Glutamatergic neuron (in vitro differentiated cells): ENCODE measurements at regions not wholly inside any gene's neighbourhood (a gene's known extent, or its start where the extent isn't known, plus 50 kb on each side); places are given as distances from the start of the nearest gene placed in this dataset.
"Not testable (repeated sequence)": the region's sequence is repeated elsewhere in the genome, so short reads cannot be mapped to it uniquely, and the experiment has no call there.

ENCODE experiments used
- DNase-seq: peaks from one replicate; pipeline ENCODE4 v3.0.0; 2022
- H3K27ac Mint-ChIP-seq: one replicate; pipeline ENCODE4 v1.8.0; 2020; ENCODE audit warnings: mild to moderate bottlenecking, mixed read lengths, inconsistent platforms; ENCODE audit not compliant: unreplicated experiment
- H3K27me3 Mint-ChIP-seq: one replicate; pipeline ENCODE4 v1.8.0; 2020; ENCODE audit warnings: mild to moderate bottlenecking, moderate library complexity, mixed read lengths, inconsistent platforms; ENCODE audit not compliant: unreplicated experiment
- H3K36me3 Mint-ChIP-seq: one replicate; pipeline ENCODE4 v1.8.0; 2020; ENCODE audit warnings: mild to moderate bottlenecking, mixed read lengths, inconsistent platforms; ENCODE audit not compliant: unreplicated experiment
- H3K4me1 Mint-ChIP-seq: one replicate; pipeline ENCODE4 v1.8.0; 2020; ENCODE audit warnings: mild to moderate bottlenecking, low read depth, mixed read lengths, inconsistent platforms; ENCODE audit not compliant: unreplicated experiment
- H3K4me3 Mint-ChIP-seq: one replicate; pipeline ENCODE4 v1.8.0; 2020; ENCODE audit warnings: mild to moderate bottlenecking, mixed read lengths, inconsistent platforms; ENCODE audit not compliant: unreplicated experiment
- H3K9me3 Mint-ChIP-seq: one replicate; pipeline ENCODE4 v1.8.0; 2020; ENCODE audit warnings: mild to moderate bottlenecking, moderate library complexity, mixed read lengths, inconsistent platforms; ENCODE audit not compliant: unreplicated experiment
- CTCF ChIP-seq: fragments of 200-600 bp; sonication (generic); IDR thresholded peaks from one replicate; pipeline ENCODE4 v1.5.0; 2021; ENCODE audit not compliant: partially characterized antibody, unreplicated experiment

DNA sequence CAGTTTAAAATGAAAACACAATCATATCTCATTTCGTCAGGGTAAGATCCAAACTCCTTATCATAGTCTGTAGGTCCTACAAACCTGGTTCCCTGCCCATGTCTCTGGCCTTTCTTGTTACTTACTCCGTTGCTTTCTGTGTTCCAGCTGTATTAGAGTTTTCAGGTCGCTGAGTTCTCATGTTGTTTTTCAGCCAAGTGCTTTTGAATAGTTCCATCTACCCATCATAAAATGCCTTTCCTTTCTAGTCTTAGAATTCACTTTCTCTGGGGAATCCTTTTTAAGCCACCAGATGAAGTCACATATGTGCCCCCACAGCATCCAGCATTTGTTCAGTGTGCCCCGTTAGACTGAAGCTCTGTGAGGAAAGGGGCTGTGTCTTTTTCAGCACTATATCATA is 228.7 kb downstream of the YTHDC2 start:
- H3K4me1 Mint-ChIP-seq, result peaks cover 7% of the 10 kb centered on the region
- no peaks in the 10 kb centered on the region for H3K27me3 Mint-ChIP-seq
- no peak overlapping the region for H3K27ac Mint-ChIP-seq
- H3K36me3 Mint-ChIP-seq, result no peaks in the 10 kb centered on the region
- no peak for TF ChIP-seq CTCF
- no peaks in the 10 kb centered on the region for H3K9me3 Mint-ChIP-seq
- no peak overlapping the region for H3K4me3 Mint-ChIP-seq
- no peak for DNase-seq

DNA sequence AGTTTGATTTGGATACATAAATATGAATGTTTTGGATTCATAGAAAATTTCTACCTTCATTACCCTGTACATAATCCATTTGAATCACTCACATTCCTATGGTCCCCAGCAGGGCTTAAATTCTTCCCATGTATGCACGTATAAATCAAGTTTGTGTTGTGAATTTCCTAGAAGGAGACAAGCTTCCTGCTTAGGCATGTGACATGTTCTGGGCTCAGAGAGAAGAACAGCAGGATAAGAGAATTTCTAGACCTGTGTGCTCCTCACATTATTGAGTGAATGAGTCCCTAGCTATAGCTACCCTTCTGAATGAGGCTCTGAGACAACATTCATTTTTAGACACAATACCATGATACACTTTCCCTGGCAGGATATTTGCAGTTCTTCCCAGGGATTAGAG is 229.1 kb downstream of the YTHDC2 start:
- no peaks in the 10 kb centered on the region for H3K9me3 Mint-ChIP-seq
- no peak for DNase-seq
- no peaks in the 10 kb centered on the region for H3K27me3 Mint-ChIP-seq
- no peak overlapping the region for H3K4me3 Mint-ChIP-seq
- no peak overlapping the region for H3K27ac Mint-ChIP-seq
- H3K36me3 Mint-ChIP-seq, result no peaks in the 10 kb centered on the region
- H3K4me1 Mint-ChIP-seq, result peaks cover 7% of the 10 kb centered on the region
- TF ChIP-seq CTCF, result no peak

GRCh38 chr5:113748403-113748802 is 234.9 kb downstream of the YTHDC2 start:
- Mint-ChIP-seq H3K27me3 (no peaks in the 10 kb centered on the region), H3K27ac (no peak overlapping the region), H3K36me3 (no peaks in the 10 kb centered on the region), H3K4me3 (no peak overlapping the region), H3K9me3 (peaks cover 2% of the 10 kb centered on the region), H3K4me1 (no peaks in the 10 kb centered on the region)
- no peak for DNase-seq
- no peak for TF ChIP-seq CTCF

DNA sequence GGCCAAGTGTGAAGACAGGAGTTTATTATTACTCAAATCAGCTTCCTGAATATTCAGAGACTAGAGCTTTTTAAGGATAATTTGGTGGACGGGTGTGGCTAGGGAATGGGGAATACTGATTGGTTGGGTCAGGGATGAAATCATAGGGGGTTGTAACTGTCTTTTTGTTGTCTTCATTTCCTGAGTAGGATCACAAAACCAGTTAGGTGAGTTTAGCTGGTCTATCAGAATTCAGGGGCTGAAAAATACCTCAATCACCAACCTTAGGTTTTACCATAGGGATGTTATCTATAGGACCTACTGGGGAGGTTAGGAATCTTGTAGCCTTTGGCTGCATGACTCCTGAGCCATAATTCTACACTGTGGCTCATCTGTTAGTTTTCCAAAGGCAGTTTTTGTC is 235.8 kb downstream of the YTHDC2 start:
- H3K9me3 Mint-ChIP-seq, result peaks cover 2% of the 10 kb centered on the region
- TF ChIP-seq CTCF, result no peak
- H3K4me3 Mint-ChIP-seq, result no peak overlapping the region
- H3K4me1 Mint-ChIP-seq, result no peaks in the 10 kb centered on the region
- H3K36me3 Mint-ChIP-seq, result no peaks in the 10 kb centered on the region
- no peaks in the 10 kb centered on the region for H3K27me3 Mint-ChIP-seq
- no peak overlapping the region for H3K27ac Mint-ChIP-seq
- no peak for DNase-seq

DNA sequence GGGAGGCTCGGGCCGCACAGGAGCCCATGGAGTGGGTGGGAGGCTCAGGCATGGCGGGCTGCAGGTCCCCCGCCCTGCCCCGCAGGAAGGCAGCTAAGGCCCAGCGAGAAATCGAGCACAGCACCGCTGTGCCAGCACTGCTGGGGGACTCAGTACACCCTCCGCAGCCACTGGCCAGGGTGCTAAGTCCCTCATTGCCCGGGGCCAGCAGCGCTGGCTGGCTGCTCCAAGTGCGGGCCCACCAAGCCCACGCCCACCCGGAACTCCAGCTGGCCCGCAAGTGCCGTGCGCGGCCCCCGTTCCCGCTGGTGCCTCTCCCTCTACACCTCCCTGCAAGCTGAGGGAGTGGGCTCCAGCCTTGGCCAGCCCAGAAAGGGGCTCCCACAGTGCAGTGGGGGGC is 239.7 kb downstream of the YTHDC2 start:
- not testable (repeated sequence) for DNase-seq, H3K27me3 Mint-ChIP-seq, H3K36me3 Mint-ChIP-seq, H3K4me1 Mint-ChIP-seq, H3K9me3 Mint-ChIP-seq, H3K27ac Mint-ChIP-seq, H3K4me3 Mint-ChIP-seq

DNA sequence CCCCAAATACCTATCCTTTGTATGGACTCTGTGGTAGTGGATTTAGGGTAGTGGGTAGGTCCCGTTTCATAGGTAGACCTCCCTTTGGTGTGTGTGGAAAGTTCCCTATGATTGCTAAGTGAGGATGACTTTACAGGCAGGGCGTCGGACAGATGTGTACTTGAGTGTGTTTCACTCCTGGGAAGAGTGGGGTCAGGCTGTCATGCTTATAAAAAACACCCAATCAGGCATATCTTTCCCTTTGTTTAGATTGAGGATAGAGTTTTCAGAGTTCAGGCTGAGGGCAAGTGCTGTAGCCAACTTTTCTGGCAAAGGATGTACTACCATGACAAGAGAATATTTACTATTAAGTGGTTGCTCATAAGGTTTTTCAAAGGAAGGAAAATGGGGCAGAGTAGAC is 242.0 kb downstream of the YTHDC2 start:
- TF ChIP-seq CTCF, result no peak
- Mint-ChIP-seq H3K27ac (no peak overlapping the region), H3K27me3 (no peaks in the 10 kb centered on the region), H3K4me3 (no peak overlapping the region), H3K4me1 (no peaks in the 10 kb centered on the region), H3K9me3 (no peaks in the 10 kb centered on the region), H3K36me3 (no peaks in the 10 kb centered on the region)
- no peak for DNase-seq
